ENCODE measurements at regions not wholly inside any gene's neighbourhood (a gene's known extent, or its start where the extent isn't known, plus 50 kb on each side); places are given as distances from the start of the nearest gene placed in this dataset.

DNA sequence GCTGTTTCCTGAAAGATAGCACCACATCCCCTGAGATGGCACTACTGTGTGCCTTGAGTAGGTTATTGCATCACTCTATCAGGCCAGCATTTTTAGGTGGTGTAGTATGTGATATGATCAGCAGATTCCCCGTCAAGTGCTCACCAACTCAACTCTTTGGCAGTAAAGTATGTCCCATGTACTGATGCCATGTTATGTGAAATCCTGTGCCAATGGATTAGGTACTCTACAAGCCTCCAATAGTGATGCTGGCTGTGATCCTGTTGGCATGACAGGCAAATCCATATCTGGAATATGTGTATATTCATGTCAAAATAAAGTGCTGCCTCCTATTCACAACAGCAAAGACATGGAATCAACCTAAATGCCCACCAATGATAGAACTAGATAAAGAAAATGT lies 137.2 kb upstream of the CAMK1G start:
- H3K4me3 ChIP-seq (ENCODE audit: low read length), result no peak overlapping the region
- no peak for TF ChIP-seq ZNF274 (IDR thresholded peaks at IDR 0.05; ENCODE audit: low read depth, low read length)

DNA sequence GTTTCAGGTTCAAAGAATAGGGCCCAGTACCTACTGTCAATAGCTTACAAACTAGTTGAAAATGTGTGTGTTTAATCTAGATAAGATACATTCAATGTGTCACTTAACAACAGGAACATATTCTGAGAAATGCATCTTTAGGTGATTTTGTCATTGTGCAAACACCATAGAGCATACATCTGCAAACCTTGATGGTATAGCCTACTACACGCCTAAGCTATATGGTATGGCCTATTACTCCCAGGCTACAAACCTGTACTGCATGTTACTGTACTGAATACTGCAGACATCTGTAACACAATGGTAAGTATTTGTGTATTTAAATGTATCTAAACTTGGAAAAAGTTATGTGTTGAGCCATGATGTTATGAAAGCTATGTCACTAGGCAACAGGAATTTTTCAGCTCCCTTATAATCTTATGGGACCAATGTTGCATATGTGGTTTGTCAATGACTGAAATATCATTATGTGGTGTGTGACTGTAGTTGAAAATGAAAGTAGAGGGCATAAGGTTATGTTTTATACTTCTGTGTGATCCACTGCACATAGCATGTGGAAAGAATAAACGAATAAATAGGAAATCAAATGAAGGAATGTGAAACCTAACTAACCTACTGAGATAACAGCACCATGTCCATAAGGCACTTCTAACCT lies 129.0 kb upstream of the CAMK1G start:
- no peak for TF ChIP-seq ZNF274 (IDR thresholded peaks at IDR 0.05; ENCODE audit: low read depth, low read length)
- no peak overlapping the region for H3K4me3 ChIP-seq (ENCODE audit: low read length)

DNA sequence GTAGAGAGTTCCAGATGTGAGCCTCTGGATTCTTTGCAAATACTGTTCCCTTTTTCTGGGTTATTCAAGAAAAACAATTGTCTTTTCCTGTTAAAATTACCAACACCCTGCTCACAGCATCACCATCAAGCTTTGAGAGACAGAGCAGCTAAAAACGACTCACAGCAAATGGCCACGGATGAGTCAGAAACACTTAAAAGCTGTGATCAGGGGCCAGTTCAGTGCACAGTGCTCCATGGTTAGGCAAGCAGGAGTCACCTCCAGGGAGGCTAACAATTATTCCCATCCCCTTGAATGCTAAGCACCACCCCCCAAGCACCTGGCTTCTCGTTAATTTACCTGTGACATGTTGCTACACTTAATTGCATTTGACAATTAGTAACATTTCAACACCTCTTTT lies 128.4 kb upstream of the CAMK1G start:
- TF ChIP-seq ZNF274 (IDR thresholded peaks at IDR 0.05; ENCODE audit: low read depth, low read length), result no peak
- H3K4me3 ChIP-seq (ENCODE audit: low read length), result no peak overlapping the region

DNA sequence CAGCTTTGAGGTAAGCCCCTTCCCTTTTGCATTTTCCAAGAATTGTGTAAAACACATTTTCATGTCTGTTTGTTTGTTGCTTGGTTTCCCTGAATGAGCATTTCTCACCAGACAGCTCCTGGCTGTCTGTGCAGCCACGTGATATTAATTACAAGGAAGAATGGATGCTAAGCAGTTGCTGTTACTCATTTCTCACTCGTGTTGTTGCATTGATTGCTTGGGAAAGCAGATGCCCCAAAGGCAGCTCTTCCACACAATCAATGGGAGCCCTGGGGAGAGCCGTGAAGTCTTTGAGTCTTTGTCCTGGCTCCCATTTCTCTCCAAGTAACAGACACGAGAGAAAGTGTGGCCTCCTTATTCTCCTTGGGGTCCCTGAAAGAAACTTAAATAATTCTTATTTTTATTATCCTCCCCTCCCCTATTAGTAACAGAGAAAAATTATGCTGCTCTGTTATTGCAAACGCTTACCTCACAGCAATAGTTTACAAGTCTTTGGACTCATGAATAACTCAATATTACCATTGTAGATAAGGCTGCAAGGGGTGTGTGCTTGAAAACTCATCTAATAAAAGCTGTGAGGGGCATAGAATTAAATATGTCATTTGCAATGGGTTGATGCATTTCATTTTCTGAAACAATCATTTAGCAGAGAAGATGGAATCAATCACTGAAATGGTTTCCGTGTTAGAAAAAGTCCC lies 127.7 kb upstream of the CAMK1G start:
- no peak for TF ChIP-seq ZNF274 (IDR thresholded peaks at IDR 0.05; ENCODE audit: low read depth, low read length)
- H3K4me3 ChIP-seq (ENCODE audit: low read length), result no peak overlapping the region

DNA sequence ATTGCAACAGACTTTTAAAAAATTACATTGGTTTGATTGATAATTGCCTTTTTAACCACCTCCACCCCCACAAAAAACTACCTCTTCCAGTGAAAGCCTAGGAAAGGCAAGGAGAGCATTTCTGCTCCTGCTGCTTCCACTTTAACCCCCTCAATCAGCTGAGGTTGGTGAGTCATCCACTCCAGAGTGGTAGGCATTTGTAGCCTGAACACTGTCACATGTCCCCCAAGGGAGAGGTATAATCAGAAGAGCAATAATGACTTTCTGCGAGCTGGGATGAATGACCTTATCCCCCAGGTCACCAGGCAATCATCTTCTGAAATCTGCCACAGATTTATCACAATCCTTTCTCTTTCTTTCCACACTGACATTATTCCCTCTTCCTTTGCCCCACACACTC lies 126.6 kb upstream of the CAMK1G start:
- no peak for TF ChIP-seq ZNF274 (IDR thresholded peaks at IDR 0.05; ENCODE audit: low read depth, low read length)

DNA sequence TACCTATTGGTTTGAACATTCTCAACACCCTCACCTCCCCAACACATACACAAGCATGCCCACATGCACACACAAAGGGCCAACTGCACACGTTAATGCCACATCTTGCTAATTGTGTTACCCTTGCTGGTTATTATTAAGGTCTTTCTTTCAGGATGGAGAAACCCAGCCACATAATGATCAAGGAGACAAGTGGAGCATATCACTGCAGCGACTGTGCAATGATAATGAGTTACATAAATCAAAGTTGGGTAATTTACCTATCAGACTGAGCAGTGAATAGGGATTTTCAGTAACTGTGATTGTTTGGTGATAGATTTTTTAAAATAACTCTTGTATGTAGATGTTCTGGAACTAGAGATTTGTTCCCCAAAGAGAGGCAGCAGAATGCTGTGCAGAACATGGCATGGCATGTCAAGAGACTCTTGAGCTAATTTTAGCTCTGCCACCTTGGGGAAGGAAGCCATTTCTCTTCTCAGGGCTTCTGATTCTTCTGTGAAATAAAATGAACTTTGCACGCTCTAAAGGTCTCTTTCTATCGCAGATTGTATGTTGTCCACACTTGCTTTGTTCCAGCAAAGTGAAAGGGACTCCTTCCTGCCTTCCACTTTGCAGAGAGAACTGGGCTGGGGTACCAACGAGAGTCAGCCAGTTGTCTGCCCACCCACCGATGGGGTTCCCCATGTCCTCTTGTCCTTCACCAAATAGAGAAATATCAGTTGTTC lies 126.0 kb upstream of the CAMK1G start:
- H3K4me3 ChIP-seq (ENCODE audit: low read length), result no peak overlapping the region
- TF ChIP-seq ZNF274 (IDR thresholded peaks at IDR 0.05; ENCODE audit: low read depth, low read length), result no peak

More for the DNA sequence above, 126.6 kb upstream of the CAMK1G start:
- no peak overlapping the region for H3K4me3 ChIP-seq (ENCODE audit: low read length)

DNA sequence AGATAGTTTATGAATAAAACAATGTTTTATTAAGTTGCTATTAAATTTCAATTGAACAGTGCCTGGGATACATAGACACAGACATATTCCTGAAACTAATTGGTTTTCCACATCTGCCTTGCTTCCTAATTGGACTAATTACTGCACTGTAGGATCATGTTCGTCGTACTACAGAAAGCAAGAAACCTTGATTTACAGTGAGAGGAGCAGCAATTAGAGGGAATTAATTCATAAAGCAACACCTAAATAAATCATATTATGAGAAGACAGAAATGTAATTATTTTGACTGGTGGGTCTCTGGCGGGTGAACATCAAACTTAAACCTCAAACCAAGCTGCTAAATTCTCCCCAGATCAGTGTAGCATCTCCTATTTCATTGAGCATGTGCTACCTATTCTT lies 124.6 kb upstream of the CAMK1G start:
- no peak overlapping the region for H3K4me3 ChIP-seq (ENCODE audit: low read length)
- TF ChIP-seq ZNF274 (IDR thresholded peaks at IDR 0.05; ENCODE audit: low read depth, low read length), result no peak

DNA sequence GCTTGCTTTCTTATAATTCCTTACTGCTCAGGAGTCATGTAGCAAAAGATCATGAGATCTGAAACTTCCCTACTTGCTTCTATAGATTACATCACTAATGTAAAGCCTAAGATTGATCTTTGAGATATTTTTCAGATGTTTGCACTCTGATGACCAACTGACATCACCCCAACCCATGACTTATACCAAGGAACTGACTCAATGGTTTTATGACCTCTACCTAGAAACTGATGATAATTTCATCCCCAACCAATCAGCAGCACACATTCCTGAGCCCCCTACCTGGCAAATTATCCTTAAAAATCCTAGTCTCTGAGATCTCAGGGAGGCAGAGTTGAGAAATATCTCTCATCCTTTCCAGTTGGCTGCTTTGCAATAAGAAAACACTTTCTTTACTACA lies 122.3 kb upstream of the CAMK1G start:
- no peak for TF ChIP-seq ZNF274 (IDR thresholded peaks at IDR 0.05; ENCODE audit: low read depth, low read length)
- H3K4me3 ChIP-seq (ENCODE audit: low read length), result no peak overlapping the region

DNA sequence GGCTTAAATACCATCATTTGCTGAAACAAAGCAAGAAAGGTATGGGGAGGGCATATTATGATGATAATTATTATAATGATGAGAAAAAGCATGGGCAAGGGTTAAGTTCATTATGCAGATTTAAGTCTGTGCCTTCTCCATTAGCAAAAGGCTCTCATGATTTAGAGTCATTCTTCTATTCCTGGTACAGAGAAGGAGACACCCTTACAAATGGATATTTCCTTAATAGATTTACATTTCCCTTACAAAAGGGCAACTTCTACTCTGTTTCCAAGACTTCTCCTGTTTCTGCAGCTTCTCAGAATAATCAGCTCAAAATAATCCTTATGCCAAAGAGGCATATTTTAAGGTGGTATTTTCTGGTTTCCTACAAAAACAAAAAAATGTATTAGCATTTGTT lies 121.1 kb upstream of the CAMK1G start:
- no peak for TF ChIP-seq ZNF274 (IDR thresholded peaks at IDR 0.05; ENCODE audit: low read depth, low read length)

DNA sequence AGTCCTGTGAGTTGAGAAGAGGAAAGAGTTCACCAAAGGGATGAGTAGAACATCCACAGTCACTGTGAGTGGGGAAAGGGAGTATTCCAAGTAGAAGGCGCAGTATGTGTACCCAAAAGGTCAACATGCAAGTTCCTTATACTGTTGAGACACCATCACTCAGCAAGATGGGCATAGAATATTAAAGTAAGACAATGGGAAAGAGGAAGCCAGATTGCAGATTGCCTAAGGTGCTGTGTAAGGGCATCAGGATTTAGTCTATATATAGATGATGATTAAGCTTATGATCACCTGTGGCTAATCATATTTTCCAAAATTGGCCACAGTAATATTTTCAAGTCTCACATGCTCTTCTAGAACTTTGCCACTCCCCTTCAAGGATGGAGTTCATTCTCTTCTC lies 120.1 kb upstream of the CAMK1G start:
- no peak for TF ChIP-seq ZNF274 (IDR thresholded peaks at IDR 0.05; ENCODE audit: low read depth, low read length)
- H3K4me3 ChIP-seq (ENCODE audit: low read length), result no peak overlapping the region

More for the DNA sequence above, 121.1 kb upstream of the CAMK1G start:
- no peak overlapping the region for H3K4me3 ChIP-seq (ENCODE audit: low read length)

DNA sequence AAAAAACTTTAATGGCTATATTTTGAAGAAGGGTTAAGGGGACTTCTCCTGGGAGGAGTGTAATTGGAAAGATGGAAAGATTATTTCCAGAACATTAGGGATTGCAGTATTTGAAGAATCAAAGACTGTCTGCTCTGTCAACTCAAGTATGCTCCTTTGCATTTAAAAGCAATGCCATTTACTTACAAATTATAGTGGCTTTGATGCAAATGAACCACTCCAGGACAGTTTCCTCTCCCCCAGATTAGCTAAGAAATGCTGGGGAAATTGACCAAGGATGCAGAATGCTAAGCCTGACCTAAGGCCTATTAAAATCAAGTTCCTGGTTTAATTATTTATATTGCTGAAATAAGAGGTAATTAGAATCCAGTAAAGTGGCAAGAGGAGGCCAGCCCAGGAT lies 110.5 kb upstream of the CAMK1G start:
- no peak for TF ChIP-seq ZNF274 (IDR thresholded peaks at IDR 0.05; ENCODE audit: low read depth, low read length)
- H3K4me3 ChIP-seq (ENCODE audit: low read length), result no peak overlapping the region

DNA sequence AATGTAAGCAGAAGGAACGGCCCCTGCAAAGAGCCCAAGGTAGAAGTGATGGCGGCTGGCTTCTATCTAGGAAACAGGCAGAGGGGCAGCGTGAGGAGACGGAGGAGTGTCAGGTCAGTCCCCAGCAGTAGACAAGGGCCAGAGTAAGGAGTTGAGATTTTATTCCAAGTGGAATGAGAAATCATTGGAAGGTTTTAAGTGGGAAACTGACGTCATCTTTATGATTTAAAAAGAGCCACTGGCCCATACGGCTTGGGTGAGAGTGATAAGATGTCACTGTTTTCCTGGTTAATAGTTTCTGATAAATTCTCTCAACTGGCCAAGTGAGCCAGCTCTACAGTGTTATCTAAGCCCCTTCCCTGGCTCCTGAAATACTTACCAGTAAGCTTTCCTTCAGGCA lies 103.2 kb upstream of the CAMK1G start:
- TF ChIP-seq ZNF274 (IDR thresholded peaks at IDR 0.05; ENCODE audit: low read depth, low read length), result no peak
- no peak overlapping the region for H3K4me3 ChIP-seq (ENCODE audit: low read length)

DNA sequence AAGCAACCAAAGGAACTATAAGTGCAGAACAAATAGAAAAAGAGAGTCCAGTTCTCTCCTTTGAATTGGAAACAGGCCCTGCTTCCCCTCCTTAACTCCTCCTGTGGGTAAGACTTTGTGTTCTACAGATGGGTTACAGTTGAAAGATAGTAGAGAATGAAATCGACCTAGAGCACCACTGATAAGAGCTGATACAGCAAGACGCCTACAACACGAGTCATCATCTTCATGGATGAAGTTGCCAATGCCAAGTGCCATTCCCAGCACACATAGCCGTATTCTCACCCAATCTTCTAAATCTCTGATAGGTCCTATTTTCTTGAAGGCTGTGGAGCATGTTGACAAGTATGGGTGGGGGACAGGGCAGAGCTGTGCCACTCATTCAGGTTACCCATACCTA lies 99.8 kb upstream of the CAMK1G start:
- H3K4me3 ChIP-seq (ENCODE audit: low read length), result no peak overlapping the region
- TF ChIP-seq ZNF274 (IDR thresholded peaks at IDR 0.05; ENCODE audit: low read depth, low read length), result no peak

DNA sequence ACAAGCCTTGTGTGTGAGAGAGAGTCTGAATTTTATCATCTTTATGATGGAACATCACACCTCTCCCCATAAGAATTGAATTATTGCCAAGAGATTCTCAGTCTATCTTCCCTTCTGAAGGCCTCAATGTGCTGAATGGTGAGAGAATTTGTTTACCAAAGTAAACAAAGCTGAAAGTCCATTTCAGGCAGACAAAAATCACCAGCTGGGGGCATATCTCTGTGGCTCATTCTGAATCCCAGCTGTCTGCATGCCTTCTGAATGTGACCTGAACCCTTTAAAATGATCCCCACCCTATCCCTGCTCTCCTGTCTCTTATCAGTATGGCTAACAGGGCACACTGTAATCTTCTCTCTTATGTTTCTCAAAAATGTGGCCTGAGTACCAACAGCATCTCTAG lies 99.1 kb upstream of the CAMK1G start:
- no peak for TF ChIP-seq ZNF274 (IDR thresholded peaks at IDR 0.05; ENCODE audit: low read depth, low read length)

DNA sequence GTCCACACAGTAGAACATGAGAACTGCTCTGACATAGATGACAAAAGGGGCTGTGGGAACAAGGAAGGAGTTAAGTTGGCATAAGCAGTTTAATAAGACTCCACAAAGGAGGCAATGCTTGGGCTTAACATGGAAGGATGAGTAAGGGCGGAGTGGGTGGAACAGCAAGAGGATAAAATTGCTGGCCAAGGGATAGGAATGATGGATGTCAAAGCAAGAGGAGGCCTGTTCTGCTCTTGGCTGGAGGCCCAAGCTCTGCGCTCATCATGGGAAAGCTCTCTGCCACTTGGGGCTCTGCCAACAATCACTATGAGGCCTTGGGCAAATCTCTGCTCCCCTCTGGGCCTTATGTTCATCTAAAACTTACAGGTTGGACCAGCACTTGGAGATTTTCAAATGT lies 98.3 kb upstream of the CAMK1G start:
- no peak for TF ChIP-seq ZNF274 (IDR thresholded peaks at IDR 0.05; ENCODE audit: low read depth, low read length)
- H3K4me3 ChIP-seq (ENCODE audit: low read length), result no peak overlapping the region

More for the DNA sequence above, 99.1 kb upstream of the CAMK1G start:
- H3K4me3 ChIP-seq (ENCODE audit: low read length), result no peak overlapping the region
